Glomerular visceral epithelial cell (primary cell): ENCODE measurements at regions not wholly inside any gene's neighbourhood (a gene's known extent, or its start where the extent isn't known, plus 50 kb on each side); places are given as distances from the start of the nearest gene placed in this dataset.

ENCODE experiments used
- DNase-seq: peaks from one replicate; pipeline ENCODE4 v3.0.0-alpha.2; 2016; ENCODE audit errors: extremely low spot score

DNA sequence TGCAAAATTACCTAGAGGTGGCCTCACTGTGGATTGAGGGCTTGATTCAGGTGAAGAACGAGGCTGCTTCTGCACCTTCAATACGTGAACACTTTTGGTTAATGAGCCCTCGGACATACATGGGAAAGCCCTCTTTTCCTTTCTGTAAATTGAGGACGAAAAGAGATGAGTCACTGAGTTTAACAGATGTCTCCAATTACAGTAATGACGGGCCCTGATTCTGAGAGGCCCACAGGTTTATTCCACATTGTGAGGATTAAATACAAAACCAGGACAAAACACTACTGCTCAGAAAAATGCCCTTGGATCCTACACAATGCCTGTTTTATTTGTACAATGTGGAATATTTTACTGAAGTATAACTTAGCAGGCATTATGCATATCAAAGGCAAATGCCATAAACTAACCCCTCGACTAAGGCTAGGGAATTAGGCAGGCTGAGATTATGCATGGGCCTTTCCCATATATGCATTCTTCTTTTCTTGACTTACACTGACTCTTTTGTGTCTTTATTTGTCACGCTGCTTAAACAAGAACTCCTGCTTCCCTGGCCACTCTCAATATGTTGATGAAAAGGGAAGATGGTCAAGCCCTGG lies 819.9 kb downstream of the OLFM4 start:
- DNase-seq: no peak

DNA sequence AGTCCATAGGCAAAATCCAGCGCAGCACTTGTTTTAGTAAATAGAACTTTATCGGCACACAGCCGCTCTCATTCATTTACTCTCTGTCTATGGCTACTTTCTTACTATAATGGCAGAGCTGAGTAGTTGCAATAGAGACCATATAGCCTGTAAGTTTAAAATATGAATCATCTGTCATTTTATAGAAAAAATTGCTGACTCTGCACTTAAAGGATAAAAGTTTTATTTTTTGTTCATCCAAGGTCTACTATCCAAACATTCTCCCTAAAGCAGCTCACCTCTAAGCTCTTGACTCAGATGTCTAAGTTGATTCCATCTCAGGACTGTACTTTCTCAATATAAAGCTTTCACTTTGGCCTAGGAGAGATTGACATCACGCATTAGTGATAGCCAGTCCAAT lies 825.7 kb downstream of the OLFM4 start:
- DNase-seq: no peak

- DNase-seq: no peak
These were observed 828.1 kb downstream of the OLFM4 start for GRCh38 chr13:53856573-53857195.

DNA sequence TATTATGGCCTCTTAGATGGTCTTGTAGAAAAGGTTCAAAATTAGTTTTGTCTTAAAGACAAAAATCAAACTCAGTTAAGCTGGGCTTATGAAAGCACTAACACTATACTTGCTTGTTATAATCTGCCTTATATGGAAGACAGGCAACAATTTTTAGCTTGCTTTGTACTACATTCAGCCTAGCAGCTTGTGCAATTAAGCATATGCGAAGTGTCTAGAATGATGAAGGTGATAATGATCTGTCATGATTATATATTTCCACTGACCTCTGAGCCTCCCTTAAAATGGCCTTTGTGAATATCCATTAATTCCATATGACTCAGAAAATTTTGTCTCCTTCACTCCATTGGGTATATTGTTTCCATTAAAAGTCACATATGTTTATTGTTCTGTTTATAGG lies 834.9 kb downstream of the OLFM4 start:
- DNase-seq: no peak

- DNase-seq: no peak
These were observed 844.9 kb downstream of the OLFM4 start for GRCh38 chr13:53873558-53873957.

DNA sequence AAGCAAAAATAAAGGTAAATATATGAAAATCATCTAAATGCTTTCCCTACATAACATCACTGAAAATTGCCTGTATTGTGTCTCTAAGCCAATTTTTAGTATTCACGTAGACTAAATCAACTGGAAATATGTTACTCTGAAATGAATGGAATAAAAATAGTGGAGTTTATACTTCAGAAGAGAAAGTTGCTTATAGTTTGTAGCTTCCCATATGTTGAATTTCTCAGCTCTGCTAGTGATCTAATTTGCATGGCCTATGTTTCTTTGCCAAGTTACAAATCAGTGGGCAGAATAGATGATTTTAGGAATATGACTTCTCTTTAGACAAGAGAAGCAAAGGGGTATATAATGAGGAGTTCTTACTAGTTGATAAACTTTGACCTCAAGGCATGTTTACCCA lies 850.2 kb downstream of the OLFM4 start:
- DNase-seq: no peak

DNA sequence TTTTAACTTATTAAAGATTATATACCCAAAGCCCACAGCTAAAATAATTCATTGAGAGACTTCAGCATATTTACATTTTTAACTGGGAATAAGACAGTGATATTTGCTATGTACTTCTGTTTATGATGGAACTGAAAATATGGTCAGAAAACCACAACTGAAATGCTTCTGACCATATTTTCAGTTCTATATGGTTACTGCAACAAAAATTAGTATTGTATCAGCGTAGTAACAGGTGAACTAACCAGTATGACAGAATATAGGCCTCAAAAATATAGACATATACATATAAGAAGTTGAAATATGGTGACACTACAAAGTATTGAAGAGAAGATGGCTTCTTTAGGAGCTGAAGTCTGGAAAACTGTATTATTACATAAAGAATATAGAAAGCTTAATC lies 857.4 kb downstream of the OLFM4 start:
- DNase-seq: no peak

DNA sequence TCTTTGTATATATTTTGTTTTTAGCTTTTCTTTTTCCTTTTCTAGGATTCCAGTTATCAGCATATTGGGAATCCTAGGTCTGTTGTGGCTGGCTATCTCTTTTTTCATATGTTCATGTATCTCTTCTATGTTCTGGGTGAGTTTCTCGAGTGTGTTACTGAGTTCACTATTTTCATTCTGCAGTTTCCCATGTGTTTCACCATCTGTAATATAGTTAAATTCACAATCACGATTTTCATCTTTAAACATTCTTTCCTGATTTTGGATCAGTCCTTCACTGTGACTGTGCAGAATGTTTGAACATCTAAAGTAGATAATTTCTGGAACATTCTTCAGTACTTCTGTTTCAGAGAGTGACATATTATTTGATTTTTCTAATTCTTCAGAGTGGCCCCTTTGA lies 862.1 kb downstream of the OLFM4 start:
- DNase-seq: no peak

DNA sequence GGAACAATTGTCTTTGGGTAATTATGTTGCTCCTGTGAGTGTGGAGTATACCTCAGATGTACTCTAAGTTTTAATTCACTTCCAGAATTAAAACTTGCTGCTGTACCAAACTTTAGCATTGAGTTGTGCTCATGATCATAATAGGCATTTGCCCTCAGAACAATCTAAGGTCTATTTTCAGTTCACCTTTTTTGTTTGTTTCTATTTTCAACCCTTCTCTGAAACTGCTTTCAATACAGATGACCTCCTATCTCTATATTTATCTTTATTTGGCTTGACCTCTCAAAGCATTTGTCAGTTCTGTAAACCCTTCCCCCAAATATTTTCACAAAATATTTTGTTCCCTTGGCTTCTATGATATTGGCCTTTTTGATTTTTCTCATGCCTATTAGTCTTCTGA lies 873.0 kb downstream of the OLFM4 start:
- DNase-seq: no peak

GRCh38 chr13:53907891-53908290 lies 879.3 kb downstream of the OLFM4 start:
- DNase-seq: no peak

DNA sequence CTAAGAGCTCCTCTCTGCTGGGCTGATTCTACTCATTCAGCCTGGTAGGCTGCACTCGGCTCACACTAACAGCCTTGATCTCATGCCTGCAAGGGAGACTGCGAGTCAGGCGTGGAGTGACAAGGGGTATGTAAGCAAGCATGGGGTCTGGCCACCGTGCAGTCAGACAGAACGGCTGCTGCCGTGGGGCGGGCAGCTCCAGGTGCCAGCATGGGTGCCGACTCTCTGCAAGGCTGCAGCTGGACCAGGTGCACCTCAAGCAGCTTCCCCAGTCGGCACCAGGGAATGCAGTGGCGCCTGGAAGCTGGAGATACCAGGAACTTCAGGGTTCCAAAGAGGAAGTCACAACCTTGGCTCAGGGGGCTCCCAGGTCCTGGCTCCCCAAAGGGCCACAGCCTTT lies 892.3 kb downstream of the OLFM4 start:
- DNase-seq: no peak

DNA sequence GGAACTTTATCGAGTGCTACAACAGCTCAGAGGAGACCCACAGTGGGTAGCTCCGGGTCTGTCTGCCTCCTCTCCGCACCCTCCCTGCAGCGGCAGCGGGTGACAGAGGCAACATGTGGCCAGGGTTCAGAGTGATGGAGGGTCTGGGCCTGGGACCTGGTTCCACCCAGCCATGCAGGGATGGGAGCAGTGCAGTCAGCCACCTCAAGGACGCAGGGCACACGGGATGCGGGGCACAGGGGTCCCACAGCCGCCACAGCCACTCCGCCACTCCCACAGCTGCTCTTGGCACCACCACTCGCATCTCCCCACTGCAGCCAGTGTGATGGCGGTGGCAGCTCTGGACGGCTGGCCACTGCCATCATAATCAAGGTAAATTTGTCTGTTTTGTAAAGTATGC lies 892.9 kb downstream of the OLFM4 start:
- DNase-seq: no peak

GRCh38 chr13:53941588-53942190 lies 913.1 kb downstream of the OLFM4 start:
- DNase-seq: no peak

- DNase-seq: no peak
These were observed 917.9 kb downstream of the OLFM4 start for GRCh38 chr13:53946500-53946899.

- DNase-seq: no peak
These were observed 924.6 kb downstream of the OLFM4 start for GRCh38 chr13:53953183-53953582.
